NCI-H82 treated with DMSO at 0.1 percent for 48 hours (cell line): ENCODE measurements at regions not wholly inside any gene's neighbourhood (a gene's known extent, or its start where the extent isn't known, plus 50 kb on each side); places are given as distances from the start of the nearest gene placed in this dataset.

Experiments used
- DNase-seq: peaks from one replicate; lab custom pipeline; 2025; ENCODE audit not compliant: unreplicated experiment; lab: John Stamatoyannopoulos, UW

DNA sequence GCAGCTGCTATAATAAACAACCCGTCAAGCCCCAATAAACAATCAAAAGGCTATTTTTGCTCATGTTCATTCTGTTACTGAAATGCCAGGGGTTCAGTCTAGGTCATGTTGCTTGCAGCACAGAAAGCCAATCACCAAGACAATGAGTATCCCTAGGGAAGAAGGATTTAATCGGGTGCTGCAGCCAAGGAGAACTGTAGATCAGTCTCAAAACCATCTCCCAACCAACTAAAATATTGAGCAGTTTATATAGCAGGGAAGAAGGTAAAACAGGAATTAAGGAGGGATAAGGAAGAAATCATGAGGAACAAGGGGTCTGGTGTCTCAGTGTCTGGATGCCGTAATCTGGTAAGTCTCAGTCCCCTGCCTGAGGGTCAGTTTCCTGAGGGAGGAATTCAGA is 169.5 kb downstream of the BLID start:
- no peak for DNase-seq

DNA sequence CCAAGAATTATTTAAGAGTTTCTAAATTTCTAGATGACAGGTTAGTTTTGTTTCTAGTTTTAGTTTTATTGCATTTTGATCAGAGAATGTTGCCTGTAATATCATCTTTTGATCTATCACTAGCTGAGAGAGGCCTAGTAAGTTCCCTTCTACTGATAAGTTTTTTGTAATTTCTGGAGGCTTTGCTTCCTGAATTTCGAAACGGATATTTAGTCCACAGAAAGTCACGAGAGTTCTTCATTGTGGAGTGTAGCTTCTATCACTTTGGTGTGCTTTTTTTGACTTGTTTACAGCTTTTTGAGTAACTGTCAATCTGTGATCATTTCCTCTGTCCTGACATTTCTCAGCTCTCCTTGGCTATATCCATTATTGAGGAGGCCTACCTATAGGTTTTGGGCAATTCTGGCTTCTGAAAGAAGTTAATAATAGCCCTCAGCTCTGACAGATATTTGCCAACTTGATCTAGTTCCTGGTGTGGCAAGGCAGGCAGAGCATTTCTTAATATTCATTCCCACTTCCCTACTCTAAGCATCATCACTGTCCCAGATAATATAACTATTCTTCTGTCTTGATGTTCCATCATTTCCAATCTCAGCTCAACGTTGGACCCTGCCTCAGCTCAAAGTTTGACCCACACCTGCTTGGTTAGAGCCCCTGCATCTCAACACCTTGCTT is 171.3 kb downstream of the BLID start:
- no peak for DNase-seq

DNA sequence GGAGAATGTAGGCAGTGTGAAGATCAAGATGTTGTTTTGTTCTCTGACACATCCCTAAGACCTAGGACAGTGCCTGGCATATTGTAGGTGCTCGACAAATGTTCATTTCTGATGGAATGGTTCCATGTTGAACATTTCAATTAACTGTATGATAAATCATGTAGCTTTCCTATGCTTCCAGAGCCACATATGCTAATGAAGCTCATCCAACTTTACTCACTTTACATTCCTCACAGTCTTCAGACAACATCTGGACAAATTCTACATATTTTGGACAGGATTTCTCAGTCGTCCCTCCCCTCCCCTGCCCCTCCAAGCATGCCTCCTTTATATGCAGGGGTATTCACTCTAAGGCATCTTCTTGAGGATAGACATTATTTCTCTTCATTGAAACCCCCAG is 177.9 kb downstream of the BLID start:
- DNase-seq, result no peak

DNA sequence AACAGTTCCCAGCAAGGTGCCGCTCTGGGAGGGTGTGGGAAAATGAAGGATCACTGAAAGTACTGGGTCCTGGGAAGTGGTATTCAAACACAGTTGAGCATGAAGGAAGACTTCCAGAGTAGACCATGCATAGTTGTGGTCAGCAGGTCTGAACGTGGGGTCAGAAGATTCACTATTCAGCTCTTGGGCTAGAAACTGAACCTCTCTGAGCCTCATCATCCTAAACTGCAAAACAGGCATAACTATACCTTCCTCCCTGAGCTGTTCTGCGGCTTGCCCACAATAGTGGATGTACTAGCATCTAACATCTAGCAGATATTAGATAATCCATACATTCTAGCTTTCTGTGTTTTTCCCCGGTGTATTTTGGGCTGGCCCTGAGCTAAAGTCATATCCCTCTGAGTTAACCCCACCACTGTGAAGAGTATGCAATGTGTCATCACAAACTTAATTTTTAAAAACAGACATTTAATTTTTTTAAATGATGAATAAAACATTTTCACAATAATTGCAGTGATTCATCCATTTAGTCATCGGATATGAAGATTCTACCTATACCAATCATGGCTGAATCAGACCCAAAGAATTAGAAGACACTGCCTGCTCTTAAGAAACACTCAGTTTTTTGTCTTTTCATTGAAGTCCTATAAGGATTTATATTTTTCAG is 179.1 kb downstream of the BLID start:
- DNase-seq, result no peak

DNA sequence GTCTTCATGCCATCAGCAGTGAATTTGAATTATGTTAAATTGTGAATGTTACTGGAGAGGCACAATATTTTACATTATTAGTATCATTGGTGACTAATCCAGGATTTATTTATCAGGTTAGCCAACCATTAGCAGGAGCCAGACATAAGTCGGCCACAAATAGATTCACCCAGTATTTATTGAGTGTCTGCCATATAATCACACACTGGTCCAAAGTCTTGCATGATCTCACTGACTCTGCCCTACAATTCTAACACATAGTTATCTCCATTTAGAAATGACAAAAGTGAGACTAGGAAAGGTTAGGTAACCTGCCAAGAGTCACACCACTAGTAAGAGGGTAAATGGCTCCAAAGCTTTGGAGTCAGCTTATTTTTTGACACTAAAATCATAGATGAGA is 179.6 kb downstream of the BLID start:
- no peak for DNase-seq

DNA sequence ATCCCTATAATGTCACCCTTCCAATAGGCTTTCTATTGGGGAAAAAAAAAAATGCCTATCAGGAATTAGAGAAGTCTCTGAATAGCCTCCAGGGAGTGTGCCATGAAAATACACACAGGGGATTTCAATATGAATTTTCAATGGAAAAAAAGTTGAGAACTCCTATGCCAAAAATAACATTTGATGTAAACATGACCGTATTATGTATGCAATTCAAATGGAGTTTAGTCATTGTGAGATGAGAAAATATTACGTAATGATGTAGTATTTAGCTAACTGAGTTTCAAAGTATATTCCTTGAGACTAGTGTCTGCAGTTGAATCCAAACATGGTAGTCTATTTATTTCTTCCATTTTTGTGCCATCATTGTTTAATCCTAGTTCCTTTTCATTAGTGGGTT is 182.3 kb downstream of the BLID start:
- no peak for DNase-seq

- no peak for DNase-seq
Observed at GRCh38 chr11:121933294-121933693, 182.7 kb downstream of the BLID start.

DNA sequence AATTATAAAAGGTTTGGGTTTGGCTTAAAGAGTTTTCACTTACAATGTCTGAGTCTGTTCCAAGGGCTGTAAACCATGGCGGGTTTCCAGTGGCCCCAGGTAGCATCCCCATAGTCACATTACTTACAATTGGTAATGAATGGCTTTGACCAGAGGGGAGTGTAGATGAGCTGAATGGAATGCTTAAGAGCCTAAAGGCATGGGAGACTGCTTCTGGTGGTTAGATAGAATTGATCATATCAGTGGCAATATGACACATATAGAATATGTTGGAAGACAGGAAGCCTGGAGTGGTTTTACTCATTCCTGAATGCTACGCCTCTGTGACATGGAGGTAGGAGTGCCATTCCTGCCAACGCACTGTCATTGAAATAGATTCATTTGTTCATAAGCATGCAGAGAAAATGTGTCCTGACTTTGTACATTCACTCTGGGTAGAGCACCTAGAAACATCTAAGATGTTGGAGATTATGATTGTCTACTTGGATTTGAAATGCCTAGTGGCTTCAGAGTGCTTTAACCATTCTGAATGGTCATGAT is 183.3 kb downstream of the BLID start:
- no peak for DNase-seq

- no peak for DNase-seq
Observed at GRCh38 chr11:121931748-121932352, 184.2 kb downstream of the BLID start.

DNA sequence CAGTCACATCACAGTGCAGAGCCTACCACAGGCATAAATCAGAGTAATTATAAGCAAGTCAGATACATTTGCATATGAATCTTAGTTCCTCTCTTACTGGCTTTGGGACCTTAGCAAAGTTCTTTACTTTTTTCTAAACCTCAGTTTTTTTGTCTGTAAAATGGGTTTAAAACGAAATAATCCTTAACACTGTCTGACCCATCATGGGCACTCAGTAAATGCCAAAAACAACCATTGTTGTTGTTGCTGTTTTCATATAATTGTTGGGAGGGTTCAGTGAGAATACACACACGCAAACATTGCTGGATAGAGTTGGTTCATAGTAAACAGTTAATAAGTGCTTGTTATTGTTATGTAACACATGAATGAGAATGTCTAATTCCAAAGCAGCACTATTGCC is 184.9 kb downstream of the BLID start:
- no peak for DNase-seq

DNA sequence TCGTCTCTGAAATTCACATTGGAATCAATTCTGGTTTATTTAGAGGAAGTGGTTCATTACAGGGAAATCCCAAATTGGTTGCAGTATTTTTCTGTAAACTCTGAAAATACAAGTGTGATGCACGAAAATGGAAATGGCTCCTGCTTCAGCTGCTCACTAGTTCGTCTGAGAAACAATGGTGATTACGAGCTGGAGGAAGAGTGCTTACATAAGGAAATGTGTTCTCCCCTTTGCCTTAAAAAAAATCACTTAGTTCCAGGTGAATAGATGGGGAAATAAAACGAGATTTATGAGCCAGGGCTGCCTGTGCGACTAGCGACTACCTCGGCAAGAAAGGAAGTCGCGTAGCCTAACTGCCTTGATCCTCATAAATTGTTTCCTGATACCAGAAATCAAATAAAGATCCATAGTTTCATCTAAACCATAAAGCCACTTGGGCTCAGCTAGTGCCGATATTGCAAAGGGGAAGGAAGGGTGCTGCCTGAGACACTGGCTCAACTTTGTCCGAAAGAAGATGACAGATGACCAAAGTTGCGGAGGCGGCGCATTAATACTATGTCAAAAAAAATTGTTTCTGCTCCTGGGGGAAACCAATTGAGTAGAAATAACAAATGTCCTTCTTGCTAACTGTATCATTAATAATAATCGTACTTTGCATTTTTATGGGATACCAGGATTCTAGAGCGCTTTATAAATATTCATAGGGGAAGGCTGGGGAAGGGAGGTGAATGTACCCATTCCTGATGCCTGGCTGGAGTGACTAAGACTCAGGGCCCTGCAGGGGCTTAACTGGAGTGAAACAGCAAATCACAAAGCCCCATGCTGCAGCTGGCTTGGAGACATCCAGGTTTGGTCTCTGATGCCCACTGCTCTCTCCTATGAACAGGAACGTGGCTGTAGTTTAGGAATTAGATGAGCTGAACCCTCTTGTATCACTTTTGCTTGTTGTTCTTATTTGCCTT is 185.7 kb downstream of the BLID start:
- no peak for DNase-seq

GRCh38 chr11:121929581-121929980 is 186.4 kb downstream of the BLID start:
- DNase-seq, result peak; percentile 1

DNA sequence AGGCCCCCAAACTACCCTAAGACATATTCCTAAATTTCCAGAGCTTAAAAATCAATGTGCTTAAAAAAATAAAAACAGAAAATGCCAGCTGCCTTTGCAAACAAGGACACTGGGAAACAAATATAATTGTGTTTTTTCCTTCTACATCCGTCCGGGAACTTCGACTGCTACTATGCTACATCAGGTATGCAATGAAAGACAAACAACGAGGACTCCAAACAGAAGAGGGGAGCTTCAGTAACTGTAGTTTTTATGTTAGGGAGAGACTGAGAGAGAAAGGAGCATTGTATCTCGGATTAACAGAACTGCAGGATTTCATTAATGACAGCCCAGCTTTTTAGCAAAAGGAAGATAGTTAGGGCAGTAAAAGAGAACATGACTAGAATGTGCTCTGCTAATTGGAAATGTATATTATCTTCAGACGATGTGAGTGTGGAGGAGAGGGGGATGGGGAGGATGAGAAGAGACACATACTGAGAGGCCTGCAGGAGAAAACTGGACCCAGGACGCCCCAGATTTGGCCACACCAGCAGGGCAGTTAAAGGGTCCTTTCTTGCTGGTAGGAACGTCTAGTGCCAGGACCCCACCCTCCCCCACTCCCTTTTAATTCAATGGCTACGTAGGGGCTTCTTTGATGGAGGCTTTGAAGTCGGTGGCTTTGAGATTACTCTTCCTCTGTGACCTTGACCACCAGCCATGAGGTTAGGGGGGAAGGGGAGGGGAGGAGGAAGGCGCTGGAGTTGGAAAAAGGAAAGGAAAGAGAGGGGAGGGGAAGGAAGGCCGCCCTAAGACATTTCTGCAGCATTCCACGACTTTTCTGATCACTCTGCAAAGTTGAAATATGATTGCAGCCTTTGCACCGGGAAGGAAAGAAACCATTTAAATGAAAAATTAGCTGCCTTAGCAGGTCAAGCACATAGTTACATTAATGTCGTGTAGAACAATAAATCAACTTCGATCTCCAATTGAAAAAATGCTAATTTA is 187.1 kb downstream of the BLID start:
- DNase-seq, result no peak

DNA sequence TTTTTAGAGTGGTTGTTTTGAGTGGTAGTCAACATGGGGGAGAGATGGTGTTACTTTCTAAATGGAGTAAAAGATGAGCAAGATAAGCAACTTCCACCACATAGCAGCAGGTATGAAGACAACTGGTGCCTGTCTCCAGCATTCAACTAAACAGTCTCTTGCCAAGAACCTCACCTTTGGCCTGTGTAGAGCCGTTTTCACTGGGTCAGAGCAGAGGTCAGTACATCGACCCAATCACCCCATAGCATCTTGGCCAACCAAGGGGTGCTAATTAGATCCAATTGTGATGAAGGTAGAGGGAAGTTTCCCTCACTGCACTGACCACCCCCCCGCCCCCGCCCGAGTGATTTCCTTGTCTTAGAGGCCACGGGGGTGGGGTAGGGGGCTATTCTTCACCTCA is 188.2 kb downstream of the BLID start:
- no peak for DNase-seq

DNA sequence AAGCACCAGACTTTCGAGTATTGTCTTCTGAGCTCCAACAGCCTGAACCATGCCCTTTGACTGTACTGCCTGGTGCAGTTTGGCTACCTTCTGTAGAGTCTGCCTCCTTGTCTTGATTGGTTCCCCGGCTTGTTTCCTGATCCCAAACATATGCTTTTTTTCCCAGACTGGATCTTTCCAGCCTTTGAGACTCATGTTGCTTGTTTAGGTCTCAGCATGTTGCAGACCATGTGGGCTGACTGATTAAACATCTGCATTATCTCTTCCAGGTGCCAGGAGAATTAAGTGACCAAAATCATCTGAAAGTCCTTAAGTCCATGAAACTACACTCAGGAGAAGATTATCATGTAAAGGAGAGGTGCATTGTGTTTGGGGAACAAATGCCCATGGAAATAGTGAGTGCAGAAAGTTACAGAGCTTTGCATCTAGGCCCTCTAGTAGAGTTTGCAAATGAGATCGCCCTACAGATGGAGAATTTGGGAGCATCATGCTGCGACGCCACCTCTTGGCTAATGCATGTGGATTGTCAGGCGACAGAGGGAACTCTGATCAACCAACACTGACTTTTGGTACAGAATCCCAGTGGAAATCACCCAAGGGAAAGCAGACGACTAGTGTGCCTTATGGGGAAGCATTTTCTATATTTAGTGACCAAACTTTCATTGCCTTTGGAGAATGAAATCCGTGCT is 188.8 kb downstream of the BLID start:
- no peak for DNase-seq

DNA sequence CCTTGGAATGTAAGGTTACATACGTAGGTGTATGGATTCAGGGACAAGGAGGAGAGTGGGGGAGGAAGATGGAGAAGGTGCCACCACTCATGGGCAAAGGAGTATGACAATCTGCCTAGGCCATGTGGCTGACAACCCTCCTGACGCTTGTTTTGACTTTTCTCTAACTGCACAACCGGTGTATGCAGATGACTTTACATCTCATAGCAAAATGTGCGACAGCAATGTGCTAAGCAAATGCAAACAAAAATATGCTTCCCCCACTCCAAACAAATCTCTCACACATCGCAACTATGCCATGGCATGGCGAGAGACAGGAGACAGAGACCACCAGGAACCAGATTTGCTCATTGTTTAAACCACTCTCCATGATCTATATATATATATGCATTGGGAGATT is 191.8 kb downstream of the BLID start:
- DNase-seq, result no peak

DNA sequence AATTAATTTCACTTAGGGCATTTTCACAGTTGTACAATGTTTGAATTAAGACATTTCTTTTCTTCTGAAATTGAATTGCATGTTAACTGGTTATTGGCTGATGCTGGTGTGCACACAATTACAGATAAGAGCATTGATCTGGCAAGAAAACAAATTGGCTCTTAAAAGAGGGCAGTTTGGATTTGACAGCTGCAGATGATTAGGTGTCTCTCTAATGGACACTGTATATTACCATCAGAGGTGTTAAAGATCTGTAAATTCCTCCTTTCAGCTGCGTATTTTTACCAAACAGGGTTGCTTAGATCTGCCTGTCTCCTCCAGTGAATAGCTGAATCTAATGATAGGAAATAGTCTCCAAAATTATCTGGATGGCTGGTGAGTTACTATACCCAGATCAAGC is 198.5 kb downstream of the BLID start:
- no peak for DNase-seq

DNA sequence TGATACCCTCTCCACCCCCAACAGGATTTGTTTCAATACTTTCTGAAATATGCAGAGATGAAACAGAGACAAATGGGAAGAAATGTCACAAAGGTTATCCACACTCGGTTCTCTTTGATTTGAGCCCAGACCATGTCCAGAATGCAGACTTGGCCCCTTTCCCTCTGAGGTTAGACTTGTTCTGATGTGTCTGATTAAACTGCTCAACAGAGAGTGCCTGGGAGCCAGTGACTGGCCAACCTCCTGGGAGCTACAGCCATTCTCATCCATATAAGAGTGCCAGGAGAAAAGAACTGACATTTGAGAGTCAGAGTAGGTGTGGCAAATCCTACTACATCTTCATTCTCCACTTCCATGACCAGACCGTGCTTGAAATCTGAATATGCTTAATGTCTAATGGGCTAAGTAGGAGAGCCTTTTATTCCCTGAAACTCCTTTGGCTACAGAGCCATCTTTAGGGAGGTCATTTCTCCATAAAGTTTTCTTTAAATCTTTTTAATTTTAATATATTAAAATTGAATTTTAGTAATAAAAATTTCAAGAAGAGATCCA is 201.4 kb downstream of the BLID start:
- no peak for DNase-seq

DNA sequence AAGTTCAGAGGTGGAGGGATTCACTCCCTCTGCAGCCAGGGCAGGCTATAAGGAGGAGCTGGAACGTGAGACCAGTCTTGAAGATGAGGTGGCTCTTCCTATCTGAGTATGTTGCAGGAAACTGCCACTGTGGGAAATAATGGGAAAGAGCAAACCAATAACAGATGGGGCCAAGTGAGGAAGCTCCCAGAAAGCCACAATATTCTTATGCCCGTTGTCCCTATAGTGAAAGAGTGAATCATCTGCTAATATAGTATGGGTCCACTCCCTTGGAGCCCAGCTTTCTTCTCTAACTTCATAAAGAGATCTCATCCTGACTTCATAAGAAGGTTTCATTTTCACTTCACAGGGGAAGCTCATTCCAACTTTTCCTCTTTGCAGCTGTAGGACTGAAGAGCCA is 206.4 kb downstream of the BLID start:
- no peak for DNase-seq
